K562 (cell line): ENCODE measurements at regions not wholly inside any gene's neighbourhood (a gene's known extent, or its start where the extent isn't known, plus 50 kb on each side); places are given as distances from the start of the nearest gene placed in this dataset.
"Not testable (repeated sequence)": the region's sequence is repeated elsewhere in the genome, so short reads cannot be mapped to it uniquely, and the experiment has no call there.

Source experiments
- ATAC-seq: fragments of 200-7000 bp; cut with Tn5 transposase; 3 replicates; pipeline ENCODE4 v1.9.1; 2020; ENCODE audit warnings: moderate library complexity
- BruUV-seq: library from RNA; stranded (reverse); fragments of 400-500 nt; replicated peaks from 2 replicates; lab custom pipeline; 2021; lab: Mats Ljungman, UMichigan
- CTCF ChIA-PET: fragments of 300-600 bp; formaldehyde crosslinking; extraction: SDS; loops from one replicate; lab custom pipeline; 2021; ENCODE audit warnings: low intra/inter-chr PET ratio; lab: Yijun Ruan, JAX
- POLR2A ChIA-PET: fragments of 300-600, 350-650 bp; sonication (Branson Sonifier 250); formaldehyde crosslinking; extraction: SDS; loops from one replicate; lab custom pipeline; 2021; ENCODE audit warnings: antibody characterized with exemption, inconsistent platforms; lab: Yijun Ruan, JAX
- DNase-seq, 4 experiments: peaks; one replicate each; pipeline versions ENCODE4 v3.0.0 to v3.0.0-alpha.2; 2011 to 2018; ENCODE audit warnings: low spot score in 3 of 4, mixed read lengths in 3 of 4; ENCODE audit errors: extremely low read depth in 1 of 4
- FAIRE-seq: peaks from 2 replicates; lab custom pipeline; 2011; peaks lifted over from hg19 to GRCh38; lab: Jason Lieb, UNC
- H2AFZ ChIP-seq: 2 replicates; pipeline ENCODE4 v1.6.0; 2011; ENCODE audit warnings: low read depth, low read length, control low read depth, inconsistent platforms
- H3K27ac ChIP-seq: fragments of 200-600 bp; 3 replicates; pipeline ENCODE4 v1.8.0; 2011; ENCODE audit warnings: low read depth, mild to moderate bottlenecking, control low read depth, inconsistent platforms, low read length, moderate library complexity, mixed read lengths; ENCODE audit errors: extremely low read depth
- H3K27me3 ChIP-seq, 2 experiments: fragments of 300-600 bp in 1 of 2; 2 replicates in 1 of 2; 3 replicates in 1 of 2; pipeline versions ENCODE4 v1.6.0 to v1.8.0; 2011; ENCODE audit warnings: inconsistent platforms in 2 of 2, low read length in 2 of 2, mild to moderate bottlenecking in 1 of 2, mixed read lengths in 1 of 2, moderate library complexity in 1 of 2; ENCODE audit not compliant: control insufficient read depth in 2 of 2, insufficient read depth in 2 of 2
- H3K36me3 ChIP-seq: fragments of 300-600 bp; 3 replicates; pipeline ENCODE4 v1.8.0; 2011; ENCODE audit warnings: mild to moderate bottlenecking, low read length, inconsistent platforms; ENCODE audit not compliant: control insufficient read depth, insufficient read depth
- H3K4me1 ChIP-seq, 2 experiments: fragments of 200-600 bp in 1 of 2; replicated peaks in 1 of 2; 2 replicates in 1 of 2; 3 replicates in 1 of 2; pipeline versions ENCODE4 v1.5.1 to v1.8.0; 2011; ENCODE audit warnings: inconsistent platforms in 2 of 2, low read length in 2 of 2, mild to moderate bottlenecking in 1 of 2, mixed read lengths in 1 of 2, moderate library complexity in 1 of 2; ENCODE audit not compliant: control insufficient read depth in 2 of 2, insufficient read depth in 2 of 2
- H3K4me2 ChIP-seq: 2 replicates; pipeline ENCODE4 v1.6.1; 2011; ENCODE audit warnings: low read length, control low read depth, inconsistent platforms, mixed read lengths; ENCODE audit not compliant: insufficient read depth
- H3K4me3 ChIP-seq: fragments of 200-600 bp; sonication (generic), shearing (Covaris generic); 2 replicates; pipeline ENCODE4 v1.5.1; 2016; ENCODE audit warnings: control low read depth, inconsistent platforms
- H3K79me2 ChIP-seq: fragments of 200-600 bp; 3 replicates; pipeline ENCODE4 v1.8.0; 2011; ENCODE audit warnings: low read length, inconsistent platforms; ENCODE audit not compliant: control insufficient read depth, insufficient read depth
- H3K9ac ChIP-seq, 2 experiments: 2 replicates each; pipeline versions ENCODE4 v1.6.0 to v1.6.1; 2011; ENCODE audit warnings: low read depth in 2 of 2, low read length in 2 of 2, control low read depth in 1 of 2, inconsistent platforms in 1 of 2, mild to moderate bottlenecking in 1 of 2, mixed read lengths in 1 of 2; ENCODE audit not compliant: insufficient read depth in 1 of 2
- H3K9me1 ChIP-seq: one replicate; pipeline ENCODE4 v1.6.0; 2011; ENCODE audit warnings: inconsistent platforms, mild to moderate bottlenecking, low read length, moderate library complexity; ENCODE audit not compliant: control insufficient read depth, insufficient read depth
- H3K9me3 ChIP-seq: replicated peaks from 2 replicates; pipeline ENCODE4 v1.5.1; 2011; ENCODE audit warnings: low read depth, low read length, inconsistent platforms; ENCODE audit not compliant: control insufficient read depth, insufficient read depth
- H4K20me1 ChIP-seq: replicated peaks from 2 replicates; pipeline ENCODE4 v1.6.1; 2011; ENCODE audit warnings: low read length, inconsistent platforms, mixed read lengths; ENCODE audit not compliant: control insufficient read depth, insufficient read depth
- CBFB ChIP-seq: sonication (generic); formaldehyde crosslinking; IDR thresholded peaks from 2 replicates; pipeline ENCODE4 v1.4.0; 2020; ENCODE audit warnings: mild to moderate bottlenecking, missing genetic modification reagents
- HDAC2 ChIP-seq: fragments of 450-650 bp; IDR thresholded peaks from 2 replicates; pipeline ENCODE4 v1.6.1; 2016; ENCODE audit warnings: mild to moderate bottlenecking
- KAT8 ChIP-seq: fragments of 450-650 bp; IDR thresholded peaks from 2 replicates; pipeline ENCODE4 v1.6.1; 2016; ENCODE audit warnings: low read depth, mild to moderate bottlenecking
- MED1 ChIP-seq: sonication (generic); formaldehyde crosslinking; IDR thresholded peaks from 2 replicates; pipeline ENCODE4 v1.8.1; 2023; ENCODE audit warnings: missing genetic modification reagents, borderline replicate concordance
- SRSF9 ChIP-seq: fragments of 200-400 bp; formaldehyde crosslinking; IDR thresholded peaks from 2 replicates; pipeline ENCODE4 v1.6.1; 2017; ENCODE audit warnings: low read depth, low read length, borderline replicate concordance
- TBP ChIP-seq: optimal IDR thresholded peaks from 2 replicates; pipeline ENCODE3; 2011; ENCODE audit warnings: low read depth, low read length, improper control_type of control experiment
- YBX1 ChIP-seq: fragments of 450-650 bp; IDR thresholded peaks from 2 replicates; pipeline ENCODE4 v1.7.1; 2016; ENCODE audit warnings: mild to moderate bottlenecking
- ZNF134 ChIP-seq: fragments of 250-450 bp; sonication (Bioruptor Pico); conservative IDR thresholded peaks from 2 replicates; pipeline ENCODE4 v1.4.0; 2020
- ZNF518B ChIP-seq: fragments of 250-450 bp; sonication (Bioruptor Pico); IDR thresholded peaks from 2 replicates; pipeline ENCODE4 v1.5.0; 2021; ENCODE audit warnings: mild to moderate bottlenecking, moderate library complexity
- in situ Hi-C: fragments of 300-500 bp; cut with MboI; formaldehyde crosslinking; loops from 4 replicates; pipeline ENCODE4 v1.15.0; 2018; ENCODE audit warnings: inconsistent platforms, mixed read lengths
- intact Hi-C: fragments of 100-400 bp; cut with micrococcal nuclease; formaldehyde crosslinking; loops from 2 replicates; pipeline ENCODE4 v1.14.2; 2022
- TF ChIP-seq, protein P1 (sequence below): fragments of 250-450 bp; sonication (Bioruptor Pico); IDR thresholded peaks from 2 replicates; pipeline ENCODE4 v1.4.0; 2020; ENCODE audit warnings: borderline replicate concordance
- TF ChIP-seq, protein P2 (sequence below), 3 experiments: IDR thresholded peaks in 2 of 3; conservative IDR thresholded peaks in 1 of 3; 2 replicates each; pipeline ENCODE4 v1.5.1; 2011 to 2012; ENCODE audit warnings: low read length in 3 of 3, mild to moderate bottlenecking in 3 of 3, control low read depth in 2 of 3, improper control_type of control experiment in 1 of 3, inconsistent platforms in 1 of 3, low read depth in 1 of 3, mixed read lengths in 1 of 3, moderate library complexity in 1 of 3; ENCODE audit not compliant: insufficient read depth in 2 of 3

GRCh38 chr5:110875115-110875514 is 136.3 kb downstream of the SLC25A46 start:
- H3K4me2 ChIP-seq, H3K9ac ChIP-seq, ATAC-seq, POLR2A ChIA-PET, CTCF ChIA-PET, H3K36me3 ChIP-seq, H3K9me3 ChIP-seq, H3K27ac ChIP-seq, in situ Hi-C loops, H4K20me1 ChIP-seq, H3K9me1 ChIP-seq, H3K4me3 ChIP-seq, H3K79me2 ChIP-seq, BruUV-seq, H3K4me1 ChIP-seq, H3K27me3 ChIP-seq, FAIRE-seq, intact Hi-C loops, DNase-seq, H2AFZ ChIP-seq: not testable (repeated sequence)

DNA sequence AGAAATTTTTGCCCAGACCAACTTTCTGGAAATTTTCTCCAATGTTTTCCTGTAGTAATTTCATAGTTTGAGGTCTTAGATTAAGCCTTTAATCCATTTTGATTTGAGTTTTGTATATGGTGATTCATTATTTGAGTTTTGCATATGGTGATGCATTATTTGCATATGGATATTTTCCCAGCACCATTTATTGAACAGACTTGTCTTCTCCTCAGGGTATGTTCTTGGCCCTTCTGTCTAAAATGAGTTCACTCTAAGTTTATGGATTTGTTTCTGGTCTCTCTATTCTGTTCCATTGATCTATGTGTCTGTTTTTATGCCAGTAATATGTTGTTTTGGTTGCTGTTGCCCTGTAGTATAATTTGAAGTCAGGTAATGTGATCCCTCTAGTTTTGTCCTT is 139.3 kb downstream of the SLC25A46 start:
- Histone ChIP-seq H3K9me1 (no peaks in the 10 kb centered on the region), H3K9me3 (no peaks in the 10 kb centered on the region), H3K27ac (no peak overlapping the region), H3K4me1 (no peaks in the 10 kb centered on the region), H3K4me3 (no peak overlapping the region), H3K79me2 (no peaks in the 10 kb centered on the region), H3K27me3 (no peaks in the 10 kb centered on the region), H4K20me1 (no peaks in the 10 kb centered on the region), H3K36me3 (no peaks in the 10 kb centered on the region), H2AFZ (no peak overlapping the region), H3K4me2 (no peak overlapping the region), H3K9ac (no peak overlapping the region)
- CTCF ChIA-PET, result no interaction called here
- ATAC-seq (no peak), DNase-seq (no peak), FAIRE-seq (no peak)
- TF ChIP-seq KAT8 (no peak), ZNF134 (CRISPR knock-in tag) (no peak), SRSF9 (no peak), CBFB (CRISPR knock-in tag) (no peak), YBX1 (no peak), TBP (no peak), HDAC2 (no peak), ZNF518B (CRISPR knock-in tag) (no peak), MED1 (CRISPR knock-in tag) (no peak)
- TF ChIP-seq, protein P1, sequence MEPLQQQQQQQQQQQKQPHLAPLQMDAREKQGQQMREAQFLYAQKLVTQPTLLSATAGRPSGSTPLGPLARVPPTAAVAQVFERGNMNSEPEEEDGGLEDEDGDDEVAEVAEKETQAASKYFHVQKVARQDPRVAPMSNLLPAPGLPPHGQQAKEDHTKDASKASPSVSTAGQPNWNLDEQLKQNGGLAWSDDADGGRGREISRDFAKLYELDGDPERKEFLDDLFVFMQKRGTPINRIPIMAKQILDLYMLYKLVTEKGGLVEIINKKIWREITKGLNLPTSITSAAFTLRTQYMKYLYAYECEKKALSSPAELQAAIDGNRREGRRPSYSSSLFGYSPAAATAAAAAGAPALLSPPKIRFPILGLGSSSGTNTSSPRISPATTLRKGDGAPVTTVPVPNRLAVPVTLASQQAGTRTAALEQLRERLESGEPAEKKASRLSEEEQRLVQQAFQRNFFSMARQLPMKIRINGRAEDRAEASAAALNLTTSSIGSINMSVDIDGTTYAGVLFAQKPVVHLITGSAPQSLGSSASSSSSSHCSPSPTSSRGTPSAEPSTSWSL (CRISPR knock-in tag), result no peak
- TF ChIP-seq, protein P2, sequence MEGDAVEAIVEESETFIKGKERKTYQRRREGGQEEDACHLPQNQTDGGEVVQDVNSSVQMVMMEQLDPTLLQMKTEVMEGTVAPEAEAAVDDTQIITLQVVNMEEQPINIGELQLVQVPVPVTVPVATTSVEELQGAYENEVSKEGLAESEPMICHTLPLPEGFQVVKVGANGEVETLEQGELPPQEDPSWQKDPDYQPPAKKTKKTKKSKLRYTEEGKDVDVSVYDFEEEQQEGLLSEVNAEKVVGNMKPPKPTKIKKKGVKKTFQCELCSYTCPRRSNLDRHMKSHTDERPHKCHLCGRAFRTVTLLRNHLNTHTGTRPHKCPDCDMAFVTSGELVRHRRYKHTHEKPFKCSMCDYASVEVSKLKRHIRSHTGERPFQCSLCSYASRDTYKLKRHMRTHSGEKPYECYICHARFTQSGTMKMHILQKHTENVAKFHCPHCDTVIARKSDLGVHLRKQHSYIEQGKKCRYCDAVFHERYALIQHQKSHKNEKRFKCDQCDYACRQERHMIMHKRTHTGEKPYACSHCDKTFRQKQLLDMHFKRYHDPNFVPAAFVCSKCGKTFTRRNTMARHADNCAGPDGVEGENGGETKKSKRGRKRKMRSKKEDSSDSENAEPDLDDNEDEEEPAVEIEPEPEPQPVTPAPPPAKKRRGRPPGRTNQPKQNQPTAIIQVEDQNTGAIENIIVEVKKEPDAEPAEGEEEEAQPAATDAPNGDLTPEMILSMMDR (IDR thresholded peaks at IDR 0.05 in 2 of 3, conservative IDR thresholded peaks at IDR 0.05 in 1 of 3; ENCODE audit: insufficient read depth in 2 of 3, low read depth in 1 of 3, low read length in 3 of 3), result no peak
- BruUV-seq, result no TSS peak
- POLR2A ChIA-PET, result interaction anchor here (0.7 kb wide), 1 partner anchor 1028 kb away, joined by 3 read pairs; no protein-coding TSS in a partner anchor
- in situ Hi-C loops, result no loop called here
- intact Hi-C loops, result no loop called here
